Cardiac muscle cell (in vitro differentiated cells and primary cell): ENCODE measurements at regions not wholly inside any gene's neighbourhood (a gene's known extent, or its start where the extent isn't known, plus 50 kb on each side); places are given as distances from the start of the nearest gene placed in this dataset.
A peak's percentile ranks its signal among the peaks of the same experiment; 100 is the strongest.

Experiments used
- DNase-seq, 2 donors: peaks; one replicate each; pipeline versions ENCODE4 v3.0.0 to v3.0.0-alpha.2; 2010 to 2017; ENCODE audit warnings: low read depth in 1 of 2, low spot score in 1 of 2
- H3K27ac ChIP-seq: fragments of 200-600 bp; sonication (generic); 2 replicates; pipeline ENCODE4 v1.5.1; 2016
- H3K27me3 ChIP-seq: fragments of 200-600 bp; sonication (generic); 2 replicates; pipeline ENCODE4 v1.6.0; 2016; ENCODE audit warnings: control low read depth
- H3K36me3 ChIP-seq: fragments of 200-600 bp; sonication (generic); 2 replicates; pipeline ENCODE4 v1.5.1; 2016; ENCODE audit warnings: control low read depth
- H3K4me1 ChIP-seq: fragments of 200-600 bp; sonication (generic); 2 replicates; pipeline ENCODE4 v1.8.1; 2017; ENCODE audit warnings: low read depth, mild to moderate bottlenecking, mixed run types
- H3K4me3 ChIP-seq: fragments of 200-600 bp; sonication (generic); 2 replicates; pipeline ENCODE4 v1.5.1; 2016; ENCODE audit warnings: mild to moderate bottlenecking
- H3K9me3 ChIP-seq: fragments of 200-600 bp; sonication (generic); 2 replicates; pipeline ENCODE4 v1.5.1; 2017; ENCODE audit warnings: low read depth, mild to moderate bottlenecking, control low read depth
- CTCF ChIP-seq: IDR thresholded peaks from 2 replicates; pipeline ENCODE4 v1.5.1; 2012; ENCODE audit warnings: low read depth, mild to moderate bottlenecking, low read length

GRCh38 chr6:98142839-98143238 lies 691.5 kb upstream of the POU3F2 start:
- no peaks in the 10 kb centered on the region for H3K36me3 ChIP-seq
- H3K27me3 ChIP-seq: no peaks in the 10 kb centered on the region
- TF ChIP-seq CTCF: no peak
- H3K27ac ChIP-seq: no peak overlapping the region
- H3K4me1 ChIP-seq: no peaks in the 10 kb centered on the region
- DNase-seq: no peak
- H3K9me3 ChIP-seq: no peaks in the 10 kb centered on the region
- no peak overlapping the region for H3K4me3 ChIP-seq

- H3K4me1 ChIP-seq: no peaks in the 10 kb centered on the region
- H3K27ac ChIP-seq: no peak overlapping the region
- H3K36me3 ChIP-seq: no peaks in the 10 kb centered on the region
- no peak for DNase-seq
- no peaks in the 10 kb centered on the region for H3K9me3 ChIP-seq
- no peak for TF ChIP-seq CTCF
- H3K4me3 ChIP-seq: no peak overlapping the region
- H3K27me3 ChIP-seq: no peaks in the 10 kb centered on the region
These were observed 687.7 kb upstream of the POU3F2 start for GRCh38 chr6:98146656-98147055.

GRCh38 chr6:98156580-98156979 lies 677.8 kb upstream of the POU3F2 start:
- DNase-seq: no peak
- TF ChIP-seq CTCF: no peak
- no peak overlapping the region for H3K4me3 ChIP-seq
- no peak overlapping the region for H3K27ac ChIP-seq
- H3K36me3 ChIP-seq: no peaks in the 10 kb centered on the region
- no peaks in the 10 kb centered on the region for H3K4me1 ChIP-seq
- no peaks in the 10 kb centered on the region for H3K27me3 ChIP-seq
- no peaks in the 10 kb centered on the region for H3K9me3 ChIP-seq

GRCh38 chr6:98179606-98180005 lies 654.8 kb upstream of the POU3F2 start:
- H3K4me3 ChIP-seq: no peak overlapping the region
- H3K27me3 ChIP-seq: no peaks in the 10 kb centered on the region
- DNase-seq: no peak
- no peak overlapping the region for H3K27ac ChIP-seq
- H3K36me3 ChIP-seq: no peaks in the 10 kb centered on the region
- no peak for TF ChIP-seq CTCF
- H3K9me3 ChIP-seq: no peaks in the 10 kb centered on the region
- peaks cover 4% of the 10 kb centered on the region for H3K4me1 ChIP-seq

- no peak for TF ChIP-seq CTCF
- H3K4me3 ChIP-seq: no peak overlapping the region
- H3K9me3 ChIP-seq: no peaks in the 10 kb centered on the region
- H3K4me1 ChIP-seq: no peaks in the 10 kb centered on the region
- DNase-seq: no peak
- no peak overlapping the region for H3K27ac ChIP-seq
- no peaks in the 10 kb centered on the region for H3K36me3 ChIP-seq
- H3K27me3 ChIP-seq: no peaks in the 10 kb centered on the region
These were observed 634.3 kb upstream of the POU3F2 start for GRCh38 chr6:98200084-98200483.

GRCh38 chr6:98203170-98203806 lies 631.1 kb upstream of the POU3F2 start:
- no peaks in the 10 kb centered on the region for H3K36me3 ChIP-seq
- H3K4me3 ChIP-seq: no peak overlapping the region
- no peak for TF ChIP-seq CTCF
- peak in 1 of 2 donors; percentile 73 for DNase-seq
- H3K4me1 ChIP-seq: no peaks in the 10 kb centered on the region
- no peaks in the 10 kb centered on the region for H3K27me3 ChIP-seq
- no peak overlapping the region for H3K27ac ChIP-seq
- no peaks in the 10 kb centered on the region for H3K9me3 ChIP-seq
